DND-41 (cell line): ENCODE measurements at regions not wholly inside any gene's neighbourhood (a gene's known extent, or its start where the extent isn't known, plus 50 kb on each side); places are given as distances from the start of the nearest gene placed in this dataset.

ENCODE experiments used
- EZH2 ChIP-seq: IDR thresholded peaks from 3 replicates; pipeline ENCODE4 v1.6.1; 2012; ENCODE audit warnings: borderline replicate concordance, low read depth, mild to moderate bottlenecking, moderate library complexity, low read length, inconsistent platforms; ENCODE audit not compliant: severe bottlenecking
- TF ChIP-seq, protein P1 (sequence below): IDR thresholded peaks from 2 replicates; pipeline ENCODE4 v1.5.1; 2012; ENCODE audit warnings: borderline replicate concordance, low read length, moderate library complexity, mild to moderate bottlenecking; ENCODE audit not compliant: poor library complexity, severe bottlenecking; ENCODE audit errors: extremely low read depth

DNA sequence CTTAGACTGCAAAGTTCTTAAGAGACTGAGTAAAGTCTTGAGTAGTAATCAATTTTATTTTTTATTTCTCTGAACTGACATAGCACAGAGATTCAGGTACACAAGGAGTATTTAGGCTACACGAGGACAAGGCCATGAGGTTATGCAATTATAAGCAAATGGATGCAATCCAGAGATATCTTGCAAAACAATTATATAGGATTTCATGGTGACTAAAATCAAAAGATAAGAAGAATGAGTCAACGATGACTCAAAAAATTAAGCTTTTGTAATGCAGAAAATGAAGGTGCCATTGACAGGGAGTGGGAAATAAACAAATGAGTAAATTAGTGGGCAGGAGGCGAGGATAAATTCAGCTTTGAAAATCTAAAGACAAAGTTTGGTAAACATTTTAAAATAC is 66.7 kb upstream of the MYO3A start:
- TF ChIP-seq, protein P1, sequence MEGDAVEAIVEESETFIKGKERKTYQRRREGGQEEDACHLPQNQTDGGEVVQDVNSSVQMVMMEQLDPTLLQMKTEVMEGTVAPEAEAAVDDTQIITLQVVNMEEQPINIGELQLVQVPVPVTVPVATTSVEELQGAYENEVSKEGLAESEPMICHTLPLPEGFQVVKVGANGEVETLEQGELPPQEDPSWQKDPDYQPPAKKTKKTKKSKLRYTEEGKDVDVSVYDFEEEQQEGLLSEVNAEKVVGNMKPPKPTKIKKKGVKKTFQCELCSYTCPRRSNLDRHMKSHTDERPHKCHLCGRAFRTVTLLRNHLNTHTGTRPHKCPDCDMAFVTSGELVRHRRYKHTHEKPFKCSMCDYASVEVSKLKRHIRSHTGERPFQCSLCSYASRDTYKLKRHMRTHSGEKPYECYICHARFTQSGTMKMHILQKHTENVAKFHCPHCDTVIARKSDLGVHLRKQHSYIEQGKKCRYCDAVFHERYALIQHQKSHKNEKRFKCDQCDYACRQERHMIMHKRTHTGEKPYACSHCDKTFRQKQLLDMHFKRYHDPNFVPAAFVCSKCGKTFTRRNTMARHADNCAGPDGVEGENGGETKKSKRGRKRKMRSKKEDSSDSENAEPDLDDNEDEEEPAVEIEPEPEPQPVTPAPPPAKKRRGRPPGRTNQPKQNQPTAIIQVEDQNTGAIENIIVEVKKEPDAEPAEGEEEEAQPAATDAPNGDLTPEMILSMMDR: no peak
- no peak for TF ChIP-seq EZH2
